ENCODE measurements at regions not wholly inside any gene's neighbourhood (a gene's known extent, or its start where the extent isn't known, plus 50 kb on each side); places are given as distances from the start of the nearest gene placed in this dataset.

GRCh38 chr12:105713606-105714305 is 383.3 kb downstream of the C12orf75 start:
- H3K4me1 ChIP-seq (ENCODE audit: control insufficient read depth, insufficient read depth, low read length) = no peaks in the 10 kb centered on the region
- H3K27me3 ChIP-seq (replicated peaks in 1 of 2; ENCODE audit: control insufficient read depth in 2 of 2, insufficient read depth in 2 of 2, low read length in 1 of 2) = no peaks in the 10 kb centered on the region
- 44% methylated on average over 4 of the region's 4 CpGs for WGBS (ENCODE audit: insufficient coverage, insufficient replicate concordance, low lambda C conversion rate, missing lambda C conversion rate)
- FAIRE-seq (no peak), DNase-seq (ENCODE audit: low read depth, low spot score) (no peak), ATAC-seq (no peak)
- in situ Hi-C loops (cut with MboI) = no loop called here
- no peak overlapping the region for H3K27ac ChIP-seq (ENCODE audit: control insufficient read depth, insufficient read depth)
- ChIA-PET RAD21 (ENCODE audit: unreplicated experiment) (no interaction called here), CTCF (interaction anchor here (0.9 to 1.5 kb wide), 3 partner anchors 9 to 15 kb away, joined by 3 to 4 read pairs (median 3); no protein-coding TSS in a partner anchor), POLR2A (no interaction called here), SMC1A (ENCODE audit: uncharacterized antibody, unreplicated experiment) (interaction anchor here (2.3 kb wide), 1 partner anchor 8 kb away, joined by 8 read pairs; no protein-coding TSS in a partner anchor)
- BruUV-seq (replicated peaks) = no TSS peak
- no peaks in the 10 kb centered on the region for H3K36me3 ChIP-seq (ENCODE audit: control insufficient read depth in 2 of 2, insufficient read depth in 2 of 2, low read length in 1 of 2)
- no peaks in the 10 kb centered on the region for H3K79me2 ChIP-seq (ENCODE audit: control insufficient read depth, insufficient read depth, low read length)
- no peak overlapping the region for H3K4me2 ChIP-seq (ENCODE audit: control insufficient read depth, insufficient read depth)
- H4K20me1 ChIP-seq (ENCODE audit: control insufficient read depth, insufficient read depth) = no peaks in the 10 kb centered on the region
- H3K9ac ChIP-seq (ENCODE audit: control insufficient read depth, insufficient read depth, low read length) = no peak overlapping the region
- intact Hi-C loops (cut with micrococcal nuclease; ENCODE audit: unreplicated experiment) = no loop called here
- H2AFZ ChIP-seq (ENCODE audit: control insufficient read depth, low read depth, low read length) = no peak overlapping the region
- H3K9me3 ChIP-seq (replicated peaks; ENCODE audit: control insufficient read depth, insufficient read depth, low read length) = no peaks in the 10 kb centered on the region
- no peak overlapping the region for H3K4me3 ChIP-seq
- TF ChIP-seq, protein P1, sequence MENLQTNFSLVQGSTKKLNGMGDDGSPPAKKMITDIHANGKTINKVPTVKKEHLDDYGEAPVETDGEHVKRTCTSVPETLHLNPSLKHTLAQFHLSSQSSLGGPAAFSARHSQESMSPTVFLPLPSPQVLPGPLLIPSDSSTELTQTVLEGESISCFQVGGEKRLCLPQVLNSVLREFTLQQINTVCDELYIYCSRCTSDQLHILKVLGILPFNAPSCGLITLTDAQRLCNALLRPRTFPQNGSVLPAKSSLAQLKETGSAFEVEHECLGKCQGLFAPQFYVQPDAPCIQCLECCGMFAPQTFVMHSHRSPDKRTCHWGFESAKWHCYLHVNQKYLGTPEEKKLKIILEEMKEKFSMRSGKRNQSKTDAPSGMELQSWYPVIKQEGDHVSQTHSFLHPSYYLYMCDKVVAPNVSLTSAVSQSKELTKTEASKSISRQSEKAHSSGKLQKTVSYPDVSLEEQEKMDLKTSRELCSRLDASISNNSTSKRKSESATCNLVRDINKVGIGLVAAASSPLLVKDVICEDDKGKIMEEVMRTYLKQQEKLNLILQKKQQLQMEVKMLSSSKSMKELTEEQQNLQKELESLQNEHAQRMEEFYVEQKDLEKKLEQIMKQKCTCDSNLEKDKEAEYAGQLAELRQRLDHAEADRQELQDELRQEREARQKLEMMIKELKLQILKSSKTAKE (IDR thresholded peaks at IDR 0.05; ENCODE audit: low read depth, poor library complexity, severe bottlenecking) = no peak
- TF ChIP-seq, protein P2, sequence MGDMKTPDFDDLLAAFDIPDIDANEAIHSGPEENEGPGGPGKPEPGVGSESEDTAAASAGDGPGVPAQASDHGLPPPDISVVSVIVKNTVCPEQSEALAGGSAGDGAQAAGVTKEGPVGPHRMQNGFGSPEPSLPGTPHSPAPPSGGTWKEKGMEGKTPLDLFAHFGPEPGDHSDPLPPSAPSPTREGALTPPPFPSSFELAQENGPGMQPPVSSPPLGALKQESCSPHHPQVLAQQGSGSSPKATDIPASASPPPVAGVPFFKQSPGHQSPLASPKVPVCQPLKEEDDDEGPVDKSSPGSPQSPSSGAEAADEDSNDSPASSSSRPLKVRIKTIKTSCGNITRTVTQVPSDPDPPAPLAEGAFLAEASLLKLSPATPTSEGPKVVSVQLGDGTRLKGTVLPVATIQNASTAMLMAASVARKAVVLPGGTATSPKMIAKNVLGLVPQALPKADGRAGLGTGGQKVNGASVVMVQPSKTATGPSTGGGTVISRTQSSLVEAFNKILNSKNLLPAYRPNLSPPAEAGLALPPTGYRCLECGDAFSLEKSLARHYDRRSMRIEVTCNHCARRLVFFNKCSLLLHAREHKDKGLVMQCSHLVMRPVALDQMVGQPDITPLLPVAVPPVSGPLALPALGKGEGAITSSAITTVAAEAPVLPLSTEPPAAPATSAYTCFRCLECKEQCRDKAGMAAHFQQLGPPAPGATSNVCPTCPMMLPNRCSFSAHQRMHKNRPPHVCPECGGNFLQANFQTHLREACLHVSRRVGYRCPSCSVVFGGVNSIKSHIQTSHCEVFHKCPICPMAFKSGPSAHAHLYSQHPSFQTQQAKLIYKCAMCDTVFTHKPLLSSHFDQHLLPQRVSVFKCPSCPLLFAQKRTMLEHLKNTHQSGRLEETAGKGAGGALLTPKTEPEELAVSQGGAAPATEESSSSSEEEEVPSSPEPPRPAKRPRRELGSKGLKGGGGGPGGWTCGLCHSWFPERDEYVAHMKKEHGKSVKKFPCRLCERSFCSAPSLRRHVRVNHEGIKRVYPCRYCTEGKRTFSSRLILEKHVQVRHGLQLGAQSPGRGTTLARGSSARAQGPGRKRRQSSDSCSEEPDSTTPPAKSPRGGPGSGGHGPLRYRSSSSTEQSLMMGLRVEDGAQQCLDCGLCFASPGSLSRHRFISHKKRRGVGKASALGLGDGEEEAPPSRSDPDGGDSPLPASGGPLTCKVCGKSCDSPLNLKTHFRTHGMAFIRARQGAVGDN (IDR thresholded peaks at IDR 0.05) = no peak
- TF ChIP-seq RAD21 (IDR thresholded peaks at IDR 0.05; ENCODE audit: insufficient read depth, low read depth, low read length) (no peak), PAX8 (IDR thresholded peaks at IDR 0.05) (no peak), MEF2B (IDR thresholded peaks at IDR 0.05; ENCODE audit: partially characterized antibody, poor library complexity, severe bottlenecking) (no peak), YBX1 (IDR thresholded peaks at IDR 0.05) (no peak)
- TF ChIP-seq, protein P3, sequence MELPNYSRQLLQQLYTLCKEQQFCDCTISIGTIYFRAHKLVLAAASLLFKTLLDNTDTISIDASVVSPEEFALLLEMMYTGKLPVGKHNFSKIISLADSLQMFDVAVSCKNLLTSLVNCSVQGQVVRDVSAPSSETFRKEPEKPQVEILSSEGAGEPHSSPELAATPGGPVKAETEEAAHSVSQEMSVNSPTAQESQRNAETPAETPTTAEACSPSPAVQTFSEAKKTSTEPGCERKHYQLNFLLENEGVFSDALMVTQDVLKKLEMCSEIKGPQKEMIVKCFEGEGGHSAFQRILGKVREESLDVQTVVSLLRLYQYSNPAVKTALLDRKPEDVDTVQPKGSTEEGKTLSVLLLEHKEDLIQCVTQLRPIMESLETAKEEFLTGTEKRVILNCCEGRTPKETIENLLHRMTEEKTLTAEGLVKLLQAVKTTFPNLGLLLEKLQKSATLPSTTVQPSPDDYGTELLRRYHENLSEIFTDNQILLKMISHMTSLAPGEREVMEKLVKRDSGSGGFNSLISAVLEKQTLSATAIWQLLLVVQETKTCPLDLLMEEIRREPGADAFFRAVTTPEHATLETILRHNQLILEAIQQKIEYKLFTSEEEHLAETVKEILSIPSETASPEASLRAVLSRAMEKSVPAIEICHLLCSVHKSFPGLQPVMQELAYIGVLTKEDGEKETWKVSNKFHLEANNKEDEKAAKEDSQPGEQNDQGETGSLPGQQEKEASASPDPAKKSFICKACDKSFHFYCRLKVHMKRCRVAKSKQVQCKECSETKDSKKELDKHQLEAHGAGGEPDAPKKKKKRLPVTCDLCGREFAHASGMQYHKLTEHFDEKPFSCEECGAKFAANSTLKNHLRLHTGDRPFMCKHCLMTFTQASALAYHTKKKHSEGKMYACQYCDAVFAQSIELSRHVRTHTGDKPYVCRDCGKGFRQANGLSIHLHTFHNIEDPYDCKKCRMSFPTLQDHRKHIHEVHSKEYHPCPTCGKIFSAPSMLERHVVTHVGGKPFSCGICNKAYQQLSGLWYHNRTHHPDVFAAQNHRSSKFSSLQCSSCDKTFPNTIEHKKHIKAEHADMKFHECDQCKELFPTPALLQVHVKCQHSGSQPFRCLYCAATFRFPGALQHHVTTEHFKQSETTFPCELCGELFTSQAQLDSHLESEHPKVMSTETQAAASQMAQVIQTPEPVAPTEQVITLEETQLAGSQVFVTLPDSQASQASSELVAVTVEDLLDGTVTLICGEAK (IDR thresholded peaks at IDR 0.05; ENCODE audit: borderline replicate concordance) = no peak
- TF ChIP-seq, protein P4, sequence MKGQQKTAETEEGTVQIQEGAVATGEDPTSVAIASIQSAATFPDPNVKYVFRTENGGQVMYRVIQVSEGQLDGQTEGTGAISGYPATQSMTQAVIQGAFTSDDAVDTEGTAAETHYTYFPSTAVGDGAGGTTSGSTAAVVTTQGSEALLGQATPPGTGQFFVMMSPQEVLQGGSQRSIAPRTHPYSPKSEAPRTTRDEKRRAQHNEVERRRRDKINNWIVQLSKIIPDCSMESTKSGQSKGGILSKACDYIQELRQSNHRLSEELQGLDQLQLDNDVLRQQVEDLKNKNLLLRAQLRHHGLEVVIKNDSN (IDR thresholded peaks at IDR 0.05; ENCODE audit: borderline replicate concordance, extremely low read length, insufficient read depth, low read depth, low read length) = no peak
